Vagina (tissue), 2 donors: ENCODE measurements at regions not wholly inside any gene's neighbourhood (a gene's known extent, or its start where the extent isn't known, plus 50 kb on each side); places are given as distances from the start of the nearest gene placed in this dataset.
"Not testable (repeated sequence)": the region's sequence is repeated elsewhere in the genome, so short reads cannot be mapped to it uniquely, and the experiment has no call there.

Source experiments
- CTCF ChIP-seq, 3 experiments: fragments of 450-650 bp in 2 of 3; fragments of 200-600 bp in 1 of 3; sonication (generic) in 1 of 3; IDR thresholded peaks; one replicate each; pipeline ENCODE4 v1.5.1; 2017 to 2019; ENCODE audit warnings: antibody characterized with exemption in 3 of 3, mild to moderate bottlenecking in 2 of 3, moderate library complexity in 2 of 3
- POLR2A ChIP-seq, 2 donors: fragments of 450-650 bp; IDR thresholded peaks; one replicate each; pipeline ENCODE4 v1.6.1; 2017; ENCODE audit warnings: antibody characterized with exemption in 2 of 2, mild to moderate bottlenecking in 2 of 2, moderate library complexity in 2 of 2
- POLR2AphosphoS5 ChIP-seq, 2 donors: sonication (generic); formaldehyde crosslinking; IDR thresholded peaks; one replicate each; pipeline ENCODE4 v1.9.0; 2017; ENCODE audit warnings: antibody characterized with exemption in 2 of 2, mild to moderate bottlenecking in 2 of 2, low read depth in 1 of 2; ENCODE audit not compliant: insufficient read depth in 1 of 2

DNA sequence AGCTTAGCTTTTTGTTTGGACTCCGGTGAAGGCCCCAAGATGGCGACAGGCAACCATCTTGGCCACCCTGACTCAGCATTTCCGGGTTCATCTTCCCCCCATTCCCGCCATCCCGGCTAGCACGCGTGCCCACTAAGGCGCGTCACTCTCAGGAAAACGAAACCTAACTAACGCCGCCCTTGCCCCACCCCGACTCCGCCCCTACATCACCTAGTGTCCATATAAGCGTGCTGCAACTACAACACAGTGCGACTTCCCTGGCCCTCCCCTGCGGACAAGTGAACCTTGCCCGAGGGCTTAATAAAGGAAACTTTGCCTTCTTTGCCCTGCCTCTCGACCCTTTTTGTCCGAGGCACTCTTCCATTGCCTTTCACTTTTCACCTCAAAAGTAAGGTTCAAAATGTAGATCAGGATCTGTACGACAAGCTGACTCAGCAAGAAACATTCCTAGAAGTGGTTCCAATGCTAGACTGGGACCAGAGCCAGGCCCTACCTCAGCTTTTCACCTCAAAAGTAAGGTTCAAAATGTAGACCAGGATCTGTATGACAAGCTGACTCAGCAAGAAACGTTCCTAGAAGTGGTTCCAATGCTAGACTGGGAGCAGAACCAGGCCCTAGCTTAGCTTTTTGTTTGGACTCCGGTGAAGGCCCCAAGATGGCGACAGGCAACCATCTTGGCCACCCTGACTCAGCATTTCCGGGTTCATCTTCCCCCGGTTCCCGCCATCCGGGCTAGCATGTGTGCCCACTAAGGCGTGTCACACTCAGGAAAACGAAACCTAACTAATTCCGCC, 51.9 kb upstream of the TMEM97 start:
- TF ChIP-seq CTCF (IDR thresholded peaks at IDR 0.05); POLR2A (IDR thresholded peaks at IDR 0.05); POLR2AphosphoS5 (IDR thresholded peaks at IDR 0.05; ENCODE audit: insufficient read depth in 1 of 2, low read depth in 1 of 2): not testable (repeated sequence)
